Testis (tissue), 2 donors: ENCODE measurements at regions not wholly inside any gene's neighbourhood (a gene's known extent, or its start where the extent isn't known, plus 50 kb on each side); places are given as distances from the start of the nearest gene placed in this dataset.

Experiments used
- DNase-seq: peaks from one replicate; pipeline ENCODE4 v3.0.0-alpha.2; 2019
- H3K27ac ChIP-seq, 2 donors: fragments of 200-600 bp; sonication (generic); one replicate each; pipeline ENCODE4 v1.5.1; 2019
- H3K27me3 ChIP-seq: fragments of 200-600 bp; sonication (generic); one replicate; pipeline ENCODE4 v1.5.1; 2019
- H3K36me3 ChIP-seq: fragments of 200-600 bp; sonication (generic); one replicate; pipeline ENCODE4 v1.5.1; 2017; ENCODE audit warnings: low read depth; ENCODE audit errors: missing control alignments
- H3K4me1 ChIP-seq: fragments of 200-600 bp; sonication (generic); one replicate; pipeline ENCODE4 v1.5.1; 2019
- H3K4me3 ChIP-seq, 2 donors: fragments of 200-600 bp; sonication (generic); one replicate each; pipeline ENCODE4 v1.5.1; 2017 to 2019
- H3K9me3 ChIP-seq: fragments of 200-600 bp; sonication (generic); one replicate; pipeline ENCODE4 v1.5.1; 2017
- CTCF ChIP-seq, 3 experiments: fragments of 450-650 bp in 2 of 3; fragments of 200-600 bp in 1 of 3; sonication (generic) in 1 of 3; IDR thresholded peaks; one replicate each; pipeline ENCODE4 v1.5.1; 2016 to 2019; ENCODE audit warnings: antibody characterized with exemption in 3 of 3, mild to moderate bottlenecking in 2 of 3, moderate library complexity in 1 of 3
- POLR2A ChIP-seq: fragments of 450-650 bp; IDR thresholded peaks from one replicate; pipeline ENCODE4 v1.6.1; 2017; ENCODE audit warnings: antibody characterized with exemption, mild to moderate bottlenecking, moderate library complexity
- WGBS, 2 donors: methylation state at CpG; one replicate each; pipeline ENCODE4 v1.1.5; 2018; 5-methylcytosine and 5-hydroxymethylcytosine counted together
- intact Hi-C: fragments of 100-400 bp; cut with DNase I; formaldehyde crosslinking; loops from one replicate; pipeline ENCODE4 v1.15.1; 2023; ENCODE audit warnings: low total_unique reads

GRCh38 chr3:164620956-164621355 lies 457.3 kb downstream of the SI start:
- intact Hi-C loops = no loop called here
- Histone ChIP-seq H3K4me3 (no peak overlapping the region), H3K4me1 (no peaks in the 10 kb centered on the region), H3K36me3 (no peaks in the 10 kb centered on the region), H3K27me3 (no peaks in the 10 kb centered on the region), H3K9me3 (no peaks in the 10 kb centered on the region), H3K27ac (no peak overlapping the region)
- 97 to 100% methylated on average over 1 of the region's 1 CpG for WGBS, 2 donors
- TF ChIP-seq CTCF (IDR thresholded peaks at IDR 0.05) (no peak), POLR2A (no peak)
- DNase-seq = no peak

GRCh38 chr3:164620423-164620822 lies 457.9 kb downstream of the SI start:
- no peaks in the 10 kb centered on the region for H3K27me3 ChIP-seq
- WGBS, 2 donors = 69 to 79% methylated on average over 4 of the region's 4 CpGs
- H3K9me3 ChIP-seq = no peaks in the 10 kb centered on the region
- no peaks in the 10 kb centered on the region for H3K36me3 ChIP-seq
- intact Hi-C loops = no loop called here
- no peaks in the 10 kb centered on the region for H3K4me1 ChIP-seq
- H3K27ac ChIP-seq = no peak overlapping the region
- no peak for DNase-seq
- no peak overlapping the region for H3K4me3 ChIP-seq
- TF ChIP-seq POLR2A (no peak), CTCF (IDR thresholded peaks at IDR 0.05) (no peak)

- H3K4me1 ChIP-seq = no peaks in the 10 kb centered on the region
- H3K4me3 ChIP-seq = no peak overlapping the region
- intact Hi-C loops = no loop called here
- no peaks in the 10 kb centered on the region for H3K9me3 ChIP-seq
- no peak for TF ChIP-seq CTCF (IDR thresholded peaks at IDR 0.05)
- TF ChIP-seq POLR2A = no peak
- H3K27ac ChIP-seq = no peak overlapping the region
- H3K27me3 ChIP-seq = no peaks in the 10 kb centered on the region
- H3K36me3 ChIP-seq = no peaks in the 10 kb centered on the region
- DNase-seq = no peak
These were observed 465.5 kb downstream of the SI start for GRCh38 chr3:164612751-164613150.

GRCh38 chr3:164608554-164609276 lies 469.6 kb downstream of the SI start:
- WGBS, 2 donors = 60 to 64% methylated on average over 7 of the region's 7 CpGs
- no peak overlapping the region for H3K4me3 ChIP-seq
- no peak overlapping the region for H3K27ac ChIP-seq
- no peak for DNase-seq
- intact Hi-C loops = no loop called here
- H3K27me3 ChIP-seq = no peaks in the 10 kb centered on the region
- no peaks in the 10 kb centered on the region for H3K4me1 ChIP-seq
- H3K9me3 ChIP-seq = no peaks in the 10 kb centered on the region
- no peak for TF ChIP-seq CTCF (IDR thresholded peaks at IDR 0.05)
- TF ChIP-seq POLR2A = no peak
- H3K36me3 ChIP-seq = no peaks in the 10 kb centered on the region

GRCh38 chr3:164604687-164605086 lies 473.6 kb downstream of the SI start:
- no peak for DNase-seq
- no peaks in the 10 kb centered on the region for H3K4me1 ChIP-seq
- H3K27ac ChIP-seq = no peak overlapping the region
- no peaks in the 10 kb centered on the region for H3K9me3 ChIP-seq
- H3K27me3 ChIP-seq = no peaks in the 10 kb centered on the region
- TF ChIP-seq POLR2A = no peak
- TF ChIP-seq CTCF (IDR thresholded peaks at IDR 0.05) = no peak
- H3K36me3 ChIP-seq = no peaks in the 10 kb centered on the region
- no peak overlapping the region for H3K4me3 ChIP-seq
- WGBS, 2 donors = 66 to 72% methylated on average over 4 of the region's 4 CpGs
- intact Hi-C loops = no loop called here
